ENCODE measurements at regions not wholly inside any gene's neighbourhood (a gene's known extent, or its start where the extent isn't known, plus 50 kb on each side); places are given as distances from the start of the nearest gene placed in this dataset.
"Not testable (repeated sequence)": the region's sequence is repeated elsewhere in the genome, so short reads cannot be mapped to it uniquely, and the experiment has no call there.

GRCh38 chr2:216757532-216757931, 62.2 kb upstream of the IGFBP5 start:
- TF ChIP-seq CTCF (IDR thresholded peaks at IDR 0.05; ENCODE audit: insufficient read depth, low read length, severe bottlenecking), result no peak
- Histone ChIP-seq H3K27me3 (ENCODE audit: control insufficient read depth, insufficient read depth, low read length) (peaks cover 5% of the 10 kb centered on the region), H3K36me3 (ENCODE audit: control insufficient read depth, insufficient read depth, low read length) (no peaks in the 10 kb centered on the region), H3K4me3 (ENCODE audit: low read depth, low read length) (no peak overlapping the region)
- FAIRE-seq (no peak), DNase-seq (ENCODE audit: low read depth) (no peak)

GRCh38 chr2:216756435-216756834, 61.1 kb upstream of the IGFBP5 start:
- peaks cover 5% of the 10 kb centered on the region for H3K27me3 ChIP-seq (ENCODE audit: control insufficient read depth, insufficient read depth, low read length)
- no peak for TF ChIP-seq CTCF (IDR thresholded peaks at IDR 0.05; ENCODE audit: insufficient read depth, low read length, severe bottlenecking)
- H3K4me3 ChIP-seq (ENCODE audit: low read depth, low read length), result no peak overlapping the region
- H3K36me3 ChIP-seq (ENCODE audit: control insufficient read depth, insufficient read depth, low read length), result no peaks in the 10 kb centered on the region
- FAIRE-seq (no peak), DNase-seq (ENCODE audit: low read depth) (no peak)

GRCh38 chr2:216754812-216755211, 59.5 kb upstream of the IGFBP5 start:
- Histone ChIP-seq H3K4me3 (ENCODE audit: low read depth, low read length) (no peak overlapping the region), H3K27me3 (ENCODE audit: control insufficient read depth, insufficient read depth, low read length) (peaks cover 5% of the 10 kb centered on the region), H3K36me3 (ENCODE audit: control insufficient read depth, insufficient read depth, low read length) (no peaks in the 10 kb centered on the region)
- no peak for TF ChIP-seq CTCF (IDR thresholded peaks at IDR 0.05; ENCODE audit: insufficient read depth, low read length, severe bottlenecking)
- DNase-seq (ENCODE audit: low read depth) (no peak), FAIRE-seq (peak; percentile 28)

GRCh38 chr2:216754336-216754735, 59.0 kb upstream of the IGFBP5 start:
- TF ChIP-seq CTCF (IDR thresholded peaks at IDR 0.05; ENCODE audit: insufficient read depth, low read length, severe bottlenecking), result no peak
- no peak overlapping the region for H3K4me3 ChIP-seq (ENCODE audit: low read depth, low read length)
- H3K27me3 ChIP-seq (ENCODE audit: control insufficient read depth, insufficient read depth, low read length), result peaks cover 5% of the 10 kb centered on the region
- DNase-seq (ENCODE audit: low read depth) (no peak), FAIRE-seq (no peak)
- no peaks in the 10 kb centered on the region for H3K36me3 ChIP-seq (ENCODE audit: control insufficient read depth, insufficient read depth, low read length)

GRCh38 chr2:216752855-216753505, 57.6 kb upstream of the IGFBP5 start:
- DNase-seq (ENCODE audit: low read depth), result no peak
- H3K36me3 ChIP-seq (ENCODE audit: control insufficient read depth, insufficient read depth, low read length), result no peaks in the 10 kb centered on the region
- no peak overlapping the region for H3K4me3 ChIP-seq (ENCODE audit: low read depth, low read length)
- H3K27me3 ChIP-seq (ENCODE audit: control insufficient read depth, insufficient read depth, low read length), result peaks cover 3% of the 10 kb centered on the region
- TF ChIP-seq CTCF (IDR thresholded peaks at IDR 0.05; ENCODE audit: insufficient read depth, low read length, severe bottlenecking), result no peak
- peak; percentile 72 for FAIRE-seq

GRCh38 chr2:216750750-216751149, 55.4 kb upstream of the IGFBP5 start:
- not testable (repeated sequence) for DNase-seq (ENCODE audit: low read depth); H3K27me3 ChIP-seq (ENCODE audit: control insufficient read depth, insufficient read depth, low read length); H3K36me3 ChIP-seq (ENCODE audit: control insufficient read depth, insufficient read depth, low read length); H3K4me3 ChIP-seq (ENCODE audit: low read depth, low read length); FAIRE-seq

GRCh38 chr2:216746268-216746667, 50.9 kb upstream of the IGFBP5 start:
- not testable (repeated sequence) for H3K27me3 ChIP-seq (ENCODE audit: control insufficient read depth, insufficient read depth, low read length); FAIRE-seq; H3K36me3 ChIP-seq (ENCODE audit: control insufficient read depth, insufficient read depth, low read length); H3K4me3 ChIP-seq (ENCODE audit: low read depth, low read length)
- DNase-seq (ENCODE audit: low read depth), result peak; percentile 3

Measured in bronchial epithelial cell (primary cell).